HG03159 (cell line): ENCODE measurements at regions not wholly inside any gene's neighbourhood (a gene's known extent, or its start where the extent isn't known, plus 50 kb on each side); places are given as distances from the start of the nearest gene placed in this dataset.
A peak's percentile ranks its signal among the peaks of the same experiment; 100 is the strongest.
"Not testable (repeated sequence)": the region's sequence is repeated elsewhere in the genome, so short reads cannot be mapped to it uniquely, and the experiment has no call there.

Experiments used
- ATAC-seq: cut with Tn5 transposase; IDR thresholded peaks from one replicate; pipeline ENCODE4 v1.9.1; 2021; ENCODE audit warnings: mild to moderate bottlenecking, moderate library complexity; ENCODE audit not compliant: unreplicated experiment

- ATAC-seq: no peak
Observed at GRCh38 chr12:67716817-67717216, 68.3 kb downstream of the DYRK2 start.

DNA sequence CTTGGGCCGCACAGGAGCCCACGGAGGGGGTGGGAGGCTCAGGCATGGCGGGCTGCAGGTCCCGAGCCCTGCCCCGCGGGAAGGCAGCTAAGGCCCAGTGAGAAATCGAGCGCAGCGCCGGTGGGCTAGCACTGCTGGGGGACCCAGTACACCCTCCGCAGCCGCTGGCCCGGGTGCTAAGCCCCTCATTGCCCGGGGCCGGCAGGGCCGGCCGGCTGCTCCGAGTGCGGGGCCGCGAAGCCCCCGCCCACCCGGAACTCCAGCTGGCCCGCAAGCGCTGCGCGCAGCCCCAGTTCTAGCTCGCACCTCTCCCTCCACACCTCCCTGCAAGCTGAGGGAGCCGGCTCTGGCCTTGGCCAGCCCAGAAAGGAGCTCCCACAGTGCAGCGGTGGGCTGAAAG is 70.8 kb downstream of the DYRK2 start:
- ATAC-seq: not testable (repeated sequence)

- ATAC-seq: no peak
Observed at GRCh38 chr12:67720351-67720856, 71.9 kb downstream of the DYRK2 start.

DNA sequence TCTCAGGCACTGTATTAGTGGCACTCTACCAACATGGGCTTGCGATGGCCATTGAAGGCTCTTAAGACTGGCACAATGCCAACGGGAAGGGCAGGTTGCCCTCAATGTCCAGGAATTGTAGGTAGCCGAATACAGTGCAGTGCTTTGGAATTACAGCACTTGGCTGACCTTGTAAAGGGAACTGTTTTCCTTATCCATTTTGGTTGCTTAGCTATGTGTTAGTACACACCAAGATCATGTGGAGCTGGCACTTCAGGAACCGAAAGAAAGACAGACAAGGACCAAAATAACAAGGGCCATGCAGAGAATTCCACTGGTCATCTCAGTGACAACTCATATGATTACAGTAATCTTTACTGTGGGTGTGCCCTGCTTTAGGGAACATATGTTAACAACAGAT is 72.7 kb downstream of the DYRK2 start:
- ATAC-seq: no peak

DNA sequence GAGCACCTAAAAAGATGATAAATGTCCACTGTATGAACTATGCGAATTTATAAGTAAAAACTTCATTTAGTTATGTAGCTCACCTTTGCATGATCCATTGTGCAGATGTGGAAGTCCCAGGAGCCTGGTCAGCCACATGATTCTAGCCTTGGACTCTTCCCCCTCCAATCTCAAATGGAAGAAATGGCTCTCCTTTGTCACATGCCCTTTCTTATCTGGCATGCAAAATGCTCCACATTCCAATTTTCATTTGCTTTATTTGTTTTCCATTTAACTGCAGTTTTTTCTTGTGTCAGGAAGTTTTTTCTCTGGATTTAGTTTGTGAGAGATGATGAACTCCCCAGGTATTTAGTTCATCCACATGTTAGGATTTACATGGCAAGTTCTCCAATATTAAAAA is 73.8 kb downstream of the DYRK2 start:
- no peak for ATAC-seq

- no peak for ATAC-seq
Observed at GRCh38 chr12:67726868-67727267, 78.3 kb downstream of the DYRK2 start.

- no peak for ATAC-seq
Observed at GRCh38 chr12:67727702-67728666, 79.4 kb downstream of the DYRK2 start.

GRCh38 chr12:67732857-67733256 is 84.3 kb downstream of the DYRK2 start:
- ATAC-seq: no peak

GRCh38 chr12:67735868-67736267 is 87.3 kb downstream of the DYRK2 start:
- ATAC-seq: no peak

DNA sequence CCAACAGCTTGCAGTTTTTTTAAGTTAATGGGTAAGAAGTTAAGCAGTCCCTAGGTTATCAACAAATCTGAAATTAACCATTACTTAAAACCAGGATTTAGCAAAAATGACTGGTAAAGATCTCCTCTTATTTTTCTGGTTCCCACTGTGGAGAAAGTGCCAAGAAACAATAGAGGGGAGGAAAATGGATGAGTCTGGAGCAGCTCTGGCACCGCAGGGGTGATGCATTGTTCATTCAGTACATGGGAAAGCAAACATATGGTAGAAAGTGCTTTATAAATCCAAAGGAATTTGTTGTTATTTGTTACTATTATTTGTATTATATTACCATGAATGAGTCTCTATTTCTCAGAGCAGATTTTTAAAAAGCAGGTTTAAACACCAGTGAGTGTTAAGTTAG is 92.2 kb downstream of the DYRK2 start:
- no peak for ATAC-seq

- ATAC-seq: no peak
Observed at GRCh38 chr12:67741270-67741669, 92.7 kb downstream of the DYRK2 start.

- ATAC-seq: no peak
Observed at GRCh38 chr12:67742461-67742860, 93.9 kb downstream of the DYRK2 start.

- no peak for ATAC-seq
Observed at GRCh38 chr12:67747869-67748742, 99.6 kb downstream of the DYRK2 start.

DNA sequence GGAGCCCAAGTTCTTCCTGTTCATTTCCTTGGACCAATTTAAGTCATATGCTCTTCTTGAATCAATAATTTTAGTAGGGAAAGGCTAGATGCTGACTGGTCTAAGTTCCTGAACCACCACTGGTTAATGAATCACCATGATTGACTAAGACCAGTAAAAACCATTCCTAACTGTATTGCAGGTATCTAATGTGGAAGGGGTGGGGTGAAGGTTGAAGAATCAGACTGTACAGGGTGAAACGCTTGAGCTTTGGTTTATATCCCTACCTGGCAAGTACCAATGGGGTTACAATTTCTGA is 100.1 kb downstream of the DYRK2 start:
- no peak for ATAC-seq

DNA sequence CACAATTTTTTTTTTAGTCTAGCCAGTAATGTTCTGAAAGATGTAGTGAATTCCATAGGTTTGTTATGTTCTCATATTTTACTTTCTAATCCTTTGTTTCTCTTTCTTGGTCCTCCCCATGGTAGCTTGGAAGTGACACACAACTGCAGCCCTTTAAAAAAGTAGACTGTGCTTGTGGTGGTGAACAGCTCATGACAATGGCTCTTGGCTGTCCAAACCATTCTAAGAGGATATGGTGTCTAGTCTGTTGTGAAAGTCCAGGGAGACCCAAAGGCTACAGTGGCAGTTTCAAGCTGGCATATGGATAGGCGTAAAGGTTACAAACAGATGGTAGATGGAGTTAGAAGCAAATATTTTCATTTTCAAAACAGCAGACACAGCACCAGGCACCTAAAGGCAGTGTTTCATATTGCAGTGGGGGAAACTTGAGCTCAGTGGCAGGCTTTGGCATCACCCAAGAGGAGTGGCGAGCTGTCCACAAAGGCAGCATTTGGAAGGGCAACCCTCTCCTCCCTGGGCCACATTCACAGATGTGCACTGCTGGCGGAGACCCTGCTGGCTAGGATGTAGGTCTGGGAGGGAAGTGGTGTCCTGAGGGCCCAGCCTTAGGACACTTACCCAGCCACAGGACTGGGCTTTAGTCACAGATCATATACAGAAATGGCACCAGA is 102.1 kb downstream of the DYRK2 start:
- ATAC-seq: no peak

DNA sequence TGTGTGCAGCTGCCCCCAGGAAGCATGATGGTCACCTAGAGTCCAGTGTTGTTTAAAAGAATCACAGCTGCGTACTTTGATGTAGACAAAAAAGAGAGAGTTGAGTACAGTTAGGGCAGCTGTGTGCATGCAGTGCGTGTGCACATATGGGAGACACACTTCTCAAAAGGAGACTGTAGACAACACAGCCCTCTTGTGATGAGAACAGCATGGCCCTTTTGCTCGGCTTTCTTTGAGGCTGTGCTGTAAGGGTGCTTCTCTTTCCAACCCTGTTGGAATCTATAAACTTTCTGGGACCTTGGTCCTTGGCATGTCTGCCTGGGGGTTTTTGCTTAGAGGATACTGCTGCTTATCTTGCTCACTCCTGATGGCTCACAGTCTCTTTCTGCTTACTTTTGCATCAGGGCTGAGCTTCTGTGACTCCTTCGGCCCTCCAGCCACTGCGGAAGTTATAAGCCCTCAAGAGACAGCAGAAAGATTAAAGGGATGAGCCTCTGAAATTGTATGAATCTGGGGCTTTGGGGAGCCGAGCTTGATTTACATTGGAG is 102.9 kb downstream of the DYRK2 start:
- no peak for ATAC-seq

DNA sequence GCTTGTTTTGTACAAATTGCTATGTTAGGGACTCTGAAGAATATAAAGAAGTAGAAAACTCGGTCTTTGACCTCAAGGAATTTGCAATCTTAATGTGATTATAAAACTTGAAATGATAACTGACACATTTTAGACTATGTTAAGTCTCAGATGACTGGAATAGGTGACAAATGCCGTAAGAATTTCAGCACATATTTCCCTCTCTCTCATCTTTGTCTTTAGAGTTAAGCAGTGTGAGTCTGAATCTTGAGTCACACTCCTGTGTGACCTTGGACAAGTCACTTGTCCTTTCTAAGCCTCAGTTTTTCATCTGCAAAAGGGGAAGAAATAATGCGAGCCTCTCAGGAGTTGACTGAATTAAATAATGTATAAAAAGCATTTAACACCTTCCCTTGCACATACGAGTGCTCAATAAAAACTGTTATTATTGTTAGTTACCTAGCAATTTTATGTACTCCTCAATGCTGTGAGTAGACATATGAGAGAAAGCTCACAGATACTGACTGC is 103.7 kb downstream of the DYRK2 start:
- no peak for ATAC-seq

GRCh38 chr12:67754933-67755697 is 106.6 kb downstream of the DYRK2 start:
- ATAC-seq: no peak

GRCh38 chr12:67757651-67758050 is 109.1 kb downstream of the DYRK2 start:
- peak; percentile 22 for ATAC-seq

DNA sequence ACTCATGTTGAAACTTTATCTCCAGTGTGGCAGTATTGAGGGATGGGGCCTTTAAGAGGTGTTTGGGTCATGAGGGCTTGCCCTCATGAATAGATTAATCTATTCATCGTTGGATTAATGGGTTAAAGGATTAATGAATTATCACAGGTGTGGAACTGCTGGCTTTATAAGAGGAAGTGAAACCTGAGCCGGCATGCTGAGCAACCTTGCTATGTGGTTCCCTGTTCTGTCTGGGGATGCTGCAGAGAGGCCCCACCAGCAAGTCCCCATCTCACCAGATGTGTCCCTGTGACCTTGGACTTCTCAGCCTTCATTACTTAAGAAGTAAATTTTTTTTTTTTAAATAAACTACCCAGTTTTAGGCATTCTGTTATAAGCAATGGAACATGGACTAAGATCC is 109.6 kb downstream of the DYRK2 start:
- peak; percentile 100 for ATAC-seq
